IMR-90 (cell line): ENCODE measurements at regions not wholly inside any gene's neighbourhood (a gene's known extent, or its start where the extent isn't known, plus 50 kb on each side); places are given as distances from the start of the nearest gene placed in this dataset.

ENCODE experiments used
- ATAC-seq: fragments of 200-7000 bp; cut with Tn5 transposase; 2 replicates; pipeline ENCODE4 v1.9.1; 2020; ENCODE audit warnings: low read depth, mild to moderate bottlenecking, moderate library complexity
- BruUV-seq: library from RNA; stranded (reverse); fragments of 400-500 nt; replicated peaks from 2 replicates; lab custom pipeline; 2021; lab: Mats Ljungman, UMichigan
- CTCF ChIA-PET: fragments of 300-600 bp; formaldehyde crosslinking; extraction: SDS; loops from one replicate; lab custom pipeline; 2021; ENCODE audit warnings: antibody characterized with exemption; lab: Yijun Ruan, JAX
- POLR2A ChIA-PET: fragments of 300-600 bp; sonication (Branson Sonifier 250); formaldehyde crosslinking; loops from one replicate; lab custom pipeline; 2022; ENCODE audit warnings: antibody characterized with exemption; ENCODE audit not compliant: unreplicated experiment; lab: Charles Lee
- DNase-seq: peaks from one replicate; pipeline ENCODE4 v3.0.0; 2013
- H2AFZ ChIP-seq: replicated peaks from 2 replicates; pipeline ENCODE3; 2013; ENCODE audit warnings: low read length, mild to moderate bottlenecking; ENCODE audit not compliant: poor library complexity
- H2AK5ac ChIP-seq: 2 replicates; pipeline ENCODE4 v1.6.1; 2013; ENCODE audit warnings: low read depth, low read length, inconsistent platforms
- H2AK9ac ChIP-seq: replicated peaks from 2 replicates; pipeline ENCODE3; 2013; ENCODE audit warnings: mild to moderate bottlenecking, low read depth, low read length, moderate library complexity; ENCODE audit not compliant: poor library complexity
- H2BK120ac ChIP-seq: 2 replicates; pipeline ENCODE4 v1.6.1; 2013; ENCODE audit warnings: low read depth, low read length, inconsistent platforms
- H2BK15ac ChIP-seq: 3 replicates; pipeline ENCODE4 v1.6.1; 2013; ENCODE audit warnings: low read depth, low read length, inconsistent platforms
- H2BK20ac ChIP-seq: 2 replicates; pipeline ENCODE4 v1.6.1; 2013; ENCODE audit warnings: low read depth, mild to moderate bottlenecking, inconsistent platforms, low read length, moderate library complexity
- H2BK5ac ChIP-seq: 2 replicates; pipeline ENCODE4 v1.6.1; 2013; ENCODE audit warnings: mild to moderate bottlenecking, low read depth, low read length, inconsistent platforms; ENCODE audit not compliant: poor library complexity, severe bottlenecking
- H3K14ac ChIP-seq: replicated peaks from 2 replicates; pipeline ENCODE4 v1.6.1; 2013; ENCODE audit warnings: low read depth, low read length, inconsistent platforms
- H3K18ac ChIP-seq: 2 replicates; pipeline ENCODE4 v1.6.1; 2013; ENCODE audit warnings: low read depth, low read length, control low read depth
- H3K23ac ChIP-seq: 2 replicates; pipeline ENCODE4 v1.6.1; 2013; ENCODE audit warnings: low read depth, low read length, inconsistent platforms
- H3K27ac ChIP-seq: 2 replicates; pipeline ENCODE4 v1.5.1; 2013; ENCODE audit warnings: mild to moderate bottlenecking, control low read depth, low read length; ENCODE audit not compliant: insufficient read depth
- H3K27me3 ChIP-seq: 2 replicates; pipeline ENCODE4 v1.6.1; 2013; ENCODE audit warnings: low read length; ENCODE audit not compliant: control insufficient read depth, insufficient read depth
- H3K36me3 ChIP-seq: 2 replicates; pipeline ENCODE4 v1.6.1; 2013; ENCODE audit warnings: low read length, mixed read lengths; ENCODE audit not compliant: control insufficient read depth, insufficient read depth
- H3K4ac ChIP-seq: 2 replicates; pipeline ENCODE4 v1.6.1; 2013; ENCODE audit warnings: low read depth, low read length, inconsistent platforms
- H3K4me1 ChIP-seq: 2 replicates; pipeline ENCODE4 v1.6.1; 2013; ENCODE audit warnings: low read length, mixed read lengths; ENCODE audit not compliant: control insufficient read depth, insufficient read depth
- H3K4me2 ChIP-seq: 2 replicates; pipeline ENCODE4 v1.6.1; 2013; ENCODE audit warnings: low read depth, mild to moderate bottlenecking, control low read depth, low read length, moderate library complexity
- H3K4me3 ChIP-seq: 2 replicates; pipeline ENCODE4 v1.5.1; 2013; ENCODE audit warnings: low read depth, mild to moderate bottlenecking, control low read depth, low read length, moderate library complexity; ENCODE audit not compliant: insufficient read depth
- H3K56ac ChIP-seq: 2 replicates; pipeline ENCODE4 v1.6.1; 2013; ENCODE audit warnings: low read length, inconsistent platforms; ENCODE audit not compliant: insufficient read depth; ENCODE audit errors: extremely low read depth
- H3K79me1 ChIP-seq, 2 experiments: 2 replicates each; pipeline ENCODE4 v1.6.1; 2013; ENCODE audit warnings: low read length in 2 of 2, inconsistent platforms in 1 of 2, low read depth in 1 of 2
- H3K9ac ChIP-seq: 2 replicates; pipeline ENCODE4 v1.6.1; 2013; ENCODE audit warnings: low read depth, low read length, control low read depth
- H3K9me1 ChIP-seq: 2 replicates; pipeline ENCODE4 v1.6.1; 2013; ENCODE audit warnings: low read length, inconsistent platforms; ENCODE audit not compliant: insufficient read depth
- H3K9me3 ChIP-seq: 2 replicates; pipeline ENCODE4 v1.6.1; 2013; ENCODE audit warnings: low read length; ENCODE audit not compliant: control insufficient read depth, insufficient read depth
- H4K20me1 ChIP-seq: 2 replicates; pipeline ENCODE4 v1.6.1; 2013; ENCODE audit warnings: low read length, inconsistent platforms; ENCODE audit not compliant: insufficient read depth
- H4K5ac ChIP-seq: 2 replicates; pipeline ENCODE4 v1.6.1; 2013; ENCODE audit warnings: mild to moderate bottlenecking, low read depth, low read length, control low read depth
- H4K8ac ChIP-seq, 2 experiments: 2 replicates each; pipeline ENCODE4 v1.6.1; 2013; ENCODE audit warnings: low read depth in 2 of 2, low read length in 2 of 2, control low read depth in 1 of 2, inconsistent platforms in 1 of 2
- H4K91ac ChIP-seq: 2 replicates; pipeline ENCODE4 v1.6.1; 2013; ENCODE audit warnings: low read depth, low read length, inconsistent platforms; ENCODE audit not compliant: insufficient read depth
- CEBPB ChIP-seq: IDR thresholded peaks from 2 replicates; pipeline ENCODE4 v1.6.1; 2012; ENCODE audit warnings: low read depth, low read length, improper control_type of control experiment
- CHD1 ChIP-seq: IDR thresholded peaks from 2 replicates; pipeline ENCODE4 v1.6.1; 2012; ENCODE audit warnings: low read depth, low read length, improper control_type of control experiment
- ELK1 ChIP-seq: fragments of 150-350 bp; IDR thresholded peaks from 2 replicates; pipeline ENCODE4 v1.6.1; 2016; ENCODE audit warnings: low read depth, mild to moderate bottlenecking, low read length, moderate library complexity, borderline replicate concordance
- FOS ChIP-seq: fragments of 150-350 bp; IDR thresholded peaks from 2 replicates; pipeline ENCODE4 v1.6.1; 2016; ENCODE audit warnings: low read depth, low read length
- MAFK ChIP-seq: IDR thresholded peaks from 2 replicates; pipeline ENCODE4 v1.6.1; 2012; ENCODE audit warnings: low read depth, low read length, improper control_type of control experiment
- MXI1 ChIP-seq: IDR thresholded peaks from 2 replicates; pipeline ENCODE4 v1.6.1; 2012; ENCODE audit warnings: low read depth, mild to moderate bottlenecking, low read length, moderate library complexity, borderline replicate concordance
- NFE2L2 ChIP-seq: fragments of 150-350 bp; IDR thresholded peaks from 2 replicates; pipeline ENCODE4 v1.6.1; 2016; ENCODE audit warnings: low read depth, mild to moderate bottlenecking, low read length
- POLR2A ChIP-seq: IDR thresholded peaks from 2 replicates; pipeline ENCODE4 v1.6.1; 2012; ENCODE audit warnings: mild to moderate bottlenecking, low read depth, low read length
- SMC3 ChIP-seq: fragments of 150-350 bp; IDR thresholded peaks from 2 replicates; pipeline ENCODE4 v1.6.1; 2016; ENCODE audit warnings: low read depth, mild to moderate bottlenecking, antibody characterized with exemption, low read length, moderate library complexity
- USF2 ChIP-seq: fragments of 150-350 bp; IDR thresholded peaks from 2 replicates; pipeline ENCODE4 v1.6.1; 2017; ENCODE audit warnings: mild to moderate bottlenecking, antibody characterized with exemption, low read length, low read depth
- WGBS, 2 experiments: methylation state at CpG; one replicate each; pipeline versions ENCODE4 v1.1.5 to v1.1.7; 2013; ENCODE audit warnings: missing lambda C conversion rate in 2 of 2; ENCODE audit not compliant: insufficient read length in 1 of 2; ENCODE audit errors: extremely low coverage in 2 of 2; 5-methylcytosine and 5-hydroxymethylcytosine counted together
- dilution Hi-C: fragments of 300-500 bp; cut with HindIII; formaldehyde crosslinking; loops from one replicate; pipeline ENCODE4 v1.14.3; 2018; ENCODE audit warnings: low sequenced_read_pairs; ENCODE audit not compliant: unreplicated experiment
- in situ Hi-C: fragments of 300-500 bp; cut with MboI; formaldehyde crosslinking; loops from 3 replicates; pipeline ENCODE4 v1.14.3; 2019; ENCODE audit warnings: low sequenced_read_pairs, inconsistent platforms, mixed read lengths
- intact Hi-C: fragments of 100-400 bp; cut with micrococcal nuclease; formaldehyde crosslinking; loops from 2 replicates; pipeline ENCODE4 v1.10.0; 2022

GRCh38 chr14:106141242-106142220 lies 615.1 kb downstream of the TMEM121 start:
- no peak overlapping the region for H3K4me2 ChIP-seq
- H3K36me3 ChIP-seq: no peaks in the 10 kb centered on the region
- in situ Hi-C loops: no loop called here
- H4K20me1 ChIP-seq: no peaks in the 10 kb centered on the region
- no peaks in the 10 kb centered on the region for H3K79me1 ChIP-seq
- no peak overlapping the region for H2BK20ac ChIP-seq
- no peak overlapping the region for H3K56ac ChIP-seq
- no peak overlapping the region for H2AK9ac ChIP-seq
- no peak overlapping the region for H2BK5ac ChIP-seq
- H3K27me3 ChIP-seq: no peaks in the 10 kb centered on the region
- H3K14ac ChIP-seq: no peak overlapping the region
- H2AFZ ChIP-seq: no peak overlapping the region
- no peaks in the 10 kb centered on the region for H3K9me1 ChIP-seq
- TF ChIP-seq SMC3 (no peak), MAFK (no peak), CEBPB (no peak), ELK1 (no peak), FOS (no peak), CHD1 (no peak), POLR2A (no peak), MXI1 (no peak), USF2 (no peak), NFE2L2 (no peak)
- ChIA-PET POLR2A (no interaction called here), CTCF (no interaction called here)
- H2BK15ac ChIP-seq: no peak overlapping the region
- H3K23ac ChIP-seq: no peak overlapping the region
- H3K27ac ChIP-seq: no peak overlapping the region
- H3K18ac ChIP-seq: no peak overlapping the region
- no peaks in the 10 kb centered on the region for H3K4me1 ChIP-seq
- H3K4me3 ChIP-seq: no peak overlapping the region
- H3K9me3 ChIP-seq: peaks cover 9% of the 10 kb centered on the region; the same call in 1 of the 2 replicates
- dilution Hi-C loops: no loop called here
- H4K8ac ChIP-seq: no peak overlapping the region
- intact Hi-C loops: no loop called here
- ATAC-seq: no peak
- H4K91ac ChIP-seq: no peak overlapping the region
- H2BK120ac ChIP-seq: no peak overlapping the region
- H2AK5ac ChIP-seq: no peak overlapping the region
- no peak overlapping the region for H3K9ac ChIP-seq
- no peak for DNase-seq
- 83% methylated on average over 3 of the region's 18 CpGs; no CpG with 5 or more reads in 1 of the 2 experiments for WGBS, 2 experiments
- no peak overlapping the region for H4K5ac ChIP-seq
- H3K4ac ChIP-seq: no peak overlapping the region
- no TSS peak for BruUV-seq
